NT2/D1 (cell line): ENCODE measurements at regions not wholly inside any gene's neighbourhood (a gene's known extent, or its start where the extent isn't known, plus 50 kb on each side); places are given as distances from the start of the nearest gene placed in this dataset.
"Not testable (repeated sequence)": the region's sequence is repeated elsewhere in the genome, so short reads cannot be mapped to it uniquely, and the experiment has no call there.

Experiments used
- DNase-seq: peaks from one replicate; pipeline ENCODE4 v3.0.0-alpha.2; 2011; ENCODE audit warnings: low read depth, low spot score
- H3K27me3 ChIP-seq: 2 replicates; pipeline ENCODE4 v1.6.0; 2011; ENCODE audit warnings: mild to moderate bottlenecking; ENCODE audit not compliant: insufficient read length, insufficient read depth
- H3K36me3 ChIP-seq: 2 replicates; pipeline ENCODE4 v1.6.1; 2011; ENCODE audit warnings: mild to moderate bottlenecking, low read length, mixed read lengths; ENCODE audit not compliant: insufficient read depth, insufficient read length
- H3K4me1 ChIP-seq: 2 replicates; pipeline ENCODE4 v1.5.1; 2011; ENCODE audit not compliant: insufficient read depth, insufficient read length
- H3K4me3 ChIP-seq: 2 replicates; pipeline ENCODE4 v1.5.1; 2011; ENCODE audit warnings: low read depth; ENCODE audit not compliant: insufficient read length
- H3K9ac ChIP-seq: 2 replicates; pipeline ENCODE4 v1.6.0; 2011; ENCODE audit warnings: low read depth; ENCODE audit not compliant: insufficient read length
- H3K9me3 ChIP-seq: 2 replicates; pipeline ENCODE4 v1.5.1; 2011; ENCODE audit warnings: mild to moderate bottlenecking, low read length; ENCODE audit not compliant: insufficient read depth
- SUZ12 ChIP-seq: IDR thresholded peaks from 2 replicates; pipeline ENCODE4 v1.6.1; 2011; ENCODE audit not compliant: insufficient read length, insufficient read depth; ENCODE audit errors: extremely low read depth
- YY1 ChIP-seq: IDR thresholded peaks from 2 replicates; pipeline ENCODE4 v1.6.1; 2011; ENCODE audit not compliant: insufficient read length, insufficient read depth
- ZNF274 ChIP-seq: IDR thresholded peaks from 2 replicates; pipeline ENCODE4 v1.6.1; 2011; ENCODE audit warnings: mild to moderate bottlenecking, low read depth, low read length

- DNase-seq = no peak
- Histone ChIP-seq H3K4me3 (no peak overlapping the region), H3K9ac (no peak overlapping the region), H3K36me3 (no peaks in the 10 kb centered on the region), H3K9me3 (peaks cover 20% of the 10 kb centered on the region; the same call in 1 of the 2 replicates), H3K27me3 (no peaks in the 10 kb centered on the region), H3K4me1 (no peaks in the 10 kb centered on the region)
- no peak for TF ChIP-seq YY1
Measured at GRCh38 chr21:35982717-35983116, 77.6 kb downstream of the SETD4 start.

GRCh38 chr21:35981514-35982070 lies 78.7 kb downstream of the SETD4 start:
- no peak overlapping the region for H3K4me3 ChIP-seq
- DNase-seq = no peak
- no peaks in the 10 kb centered on the region for H3K27me3 ChIP-seq
- TF ChIP-seq ZNF274 = no peak
- no peak for TF ChIP-seq SUZ12
- no peak for TF ChIP-seq YY1
- H3K9ac ChIP-seq = no peak overlapping the region
- peaks cover 25% of the 10 kb centered on the region; the same call in 1 of the 2 replicates for H3K9me3 ChIP-seq
- no peaks in the 10 kb centered on the region for H3K36me3 ChIP-seq
- peaks cover 2% of the 10 kb centered on the region for H3K4me1 ChIP-seq

- H3K4me1 ChIP-seq = peaks cover 2% of the 10 kb centered on the region
- H3K27me3 ChIP-seq = no peaks in the 10 kb centered on the region
- H3K4me3 ChIP-seq = no peak overlapping the region
- no peak for TF ChIP-seq SUZ12
- TF ChIP-seq YY1 = no peak
- no peak for TF ChIP-seq ZNF274
- no peak for DNase-seq
- H3K9me3 ChIP-seq = peaks cover 25% of the 10 kb centered on the region; the same call in 1 of the 2 replicates
- H3K36me3 ChIP-seq = no peaks in the 10 kb centered on the region
- H3K9ac ChIP-seq = no peak overlapping the region
Measured at GRCh38 chr21:35980821-35981220, 79.5 kb downstream of the SETD4 start.

- not testable (repeated sequence) for H3K27me3 ChIP-seq, H3K4me1 ChIP-seq, H3K9ac ChIP-seq, DNase-seq, H3K36me3 ChIP-seq, H3K4me3 ChIP-seq
- H3K9me3 ChIP-seq = peaks cover 18% of the 10 kb centered on the region; the same call in 1 of the 2 replicates
Measured at GRCh38 chr21:35977860-35978259, 82.5 kb downstream of the SETD4 start.

- Histone ChIP-seq H3K9me3 (peaks cover 18% of the 10 kb centered on the region; the same call in 1 of the 2 replicates), H3K4me1 (peaks cover 2% of the 10 kb centered on the region), H3K9ac (no peak overlapping the region), H3K36me3 (no peaks in the 10 kb centered on the region), H3K4me3 (no peak overlapping the region), H3K27me3 (no peaks in the 10 kb centered on the region)
- no peak for TF ChIP-seq YY1
- TF ChIP-seq SUZ12 = no peak
- TF ChIP-seq ZNF274 = no peak
- no peak for DNase-seq
Measured at GRCh38 chr21:35976929-35977328, 83.4 kb downstream of the SETD4 start.

GRCh38 chr21:35976481-35976880 lies 83.8 kb downstream of the SETD4 start:
- H3K4me3 ChIP-seq = no peak overlapping the region
- no peaks in the 10 kb centered on the region for H3K27me3 ChIP-seq
- no peaks in the 10 kb centered on the region for H3K36me3 ChIP-seq
- peaks cover 18% of the 10 kb centered on the region; the same call in 1 of the 2 replicates for H3K9me3 ChIP-seq
- TF ChIP-seq ZNF274 (no peak), SUZ12 (no peak), YY1 (no peak)
- no peak overlapping the region for H3K9ac ChIP-seq
- no peak for DNase-seq
- H3K4me1 ChIP-seq = peaks cover 2% of the 10 kb centered on the region

GRCh38 chr21:35974775-35975174 lies 85.6 kb downstream of the SETD4 start:
- no peaks in the 10 kb centered on the region for H3K36me3 ChIP-seq
- H3K9ac ChIP-seq = no peak overlapping the region
- TF ChIP-seq YY1 (no peak), SUZ12 (no peak), ZNF274 (no peak)
- no peak overlapping the region for H3K4me3 ChIP-seq
- no peak for DNase-seq
- peaks cover 2% of the 10 kb centered on the region for H3K4me1 ChIP-seq
- peaks cover 18% of the 10 kb centered on the region; the same call in 1 of the 2 replicates for H3K9me3 ChIP-seq
- no peaks in the 10 kb centered on the region for H3K27me3 ChIP-seq

- H3K4me1 ChIP-seq = peaks cover under 1% of the 10 kb centered on the region
- TF ChIP-seq SUZ12 (no peak), ZNF274 (no peak), YY1 (no peak)
- H3K36me3 ChIP-seq = no peaks in the 10 kb centered on the region
- no peak for DNase-seq
- H3K9ac ChIP-seq = no peak overlapping the region
- no peak overlapping the region for H3K4me3 ChIP-seq
- H3K27me3 ChIP-seq = no peaks in the 10 kb centered on the region
- no peaks in the 10 kb centered on the region for H3K9me3 ChIP-seq
Measured at GRCh38 chr21:35971824-35972223, 88.5 kb downstream of the SETD4 start.
